Stimulated activated CD4-positive, alpha-beta T cell treated with anti-CD3 and anti-CD28 coated beads, Interleukin-15, amount 100 ng/mL, for 1 hour (primary cell): ENCODE measurements at regions not wholly inside any gene's neighbourhood (a gene's known extent, or its start where the extent isn't known, plus 50 kb on each side); places are given as distances from the start of the nearest gene placed in this dataset.

ENCODE experiments used
- DNase-seq, 2 donors: peaks; one replicate each; pipeline ENCODE4 v3.0.0-alpha.2; 2020; ENCODE audit warnings: low read depth in 1 of 2, low spot score in 1 of 2

DNA sequence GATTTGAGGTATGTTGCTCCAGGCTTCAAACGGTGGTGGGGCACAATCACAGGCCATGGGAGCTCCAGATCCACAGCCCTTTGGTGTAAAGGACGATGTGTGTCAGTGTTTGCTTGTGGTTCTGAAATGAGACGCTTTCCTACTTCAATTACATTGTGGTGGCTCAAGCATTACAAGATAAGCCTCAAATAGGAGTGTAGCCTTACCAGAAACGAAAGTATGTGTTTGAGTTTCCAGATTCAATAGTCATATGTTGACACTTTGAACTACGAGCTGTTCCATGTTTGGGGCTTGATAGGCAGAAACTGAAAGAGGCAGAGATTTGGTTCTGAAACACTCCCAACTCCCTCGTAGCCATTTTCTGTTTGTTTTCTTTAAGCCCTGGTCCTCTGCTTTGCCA lies 187.1 kb downstream of the MYLK4 start:
- DNase-seq, result no peak

- no peak for DNase-seq
Measured at GRCh38 chr6:2562721-2563451, 187.8 kb downstream of the MYLK4 start.

DNA sequence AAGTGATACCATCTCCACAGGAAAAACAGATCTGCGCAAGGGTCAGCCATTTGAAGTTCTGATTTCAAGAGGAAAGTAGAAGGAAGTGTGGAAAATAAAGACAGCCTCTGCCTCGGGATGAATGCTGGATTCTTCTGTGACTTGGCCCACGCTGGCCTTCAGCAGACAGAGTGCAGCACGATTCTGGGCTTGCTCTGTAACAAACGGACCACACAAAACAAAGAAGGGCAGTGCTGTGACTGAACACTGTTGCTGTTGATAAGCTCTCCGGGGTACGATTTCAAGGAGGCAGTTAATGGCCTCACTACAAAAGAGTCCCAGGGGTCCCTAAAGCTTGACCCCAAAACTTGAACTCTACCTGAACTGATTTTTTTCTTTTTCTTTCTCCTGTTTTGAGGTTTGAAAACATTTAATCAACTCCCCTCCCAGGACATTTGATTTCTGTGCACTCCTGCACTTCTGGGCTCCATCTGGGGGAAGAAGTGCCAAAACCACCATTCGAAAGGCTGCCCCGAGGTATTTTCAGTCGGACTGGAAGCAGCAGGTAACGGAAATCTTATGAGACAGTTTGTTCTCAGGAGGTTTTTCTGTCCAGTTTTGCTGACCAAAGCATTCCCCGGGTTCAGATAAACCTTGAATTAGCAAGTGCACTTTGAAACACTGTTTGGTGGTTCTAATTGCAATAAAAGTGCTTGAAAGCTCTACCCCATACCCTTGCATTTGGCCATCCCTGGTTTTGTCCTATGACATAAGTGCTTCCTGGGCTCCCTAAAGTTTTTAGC lies 189.6 kb downstream of the MYLK4 start:
- no peak for DNase-seq

DNA sequence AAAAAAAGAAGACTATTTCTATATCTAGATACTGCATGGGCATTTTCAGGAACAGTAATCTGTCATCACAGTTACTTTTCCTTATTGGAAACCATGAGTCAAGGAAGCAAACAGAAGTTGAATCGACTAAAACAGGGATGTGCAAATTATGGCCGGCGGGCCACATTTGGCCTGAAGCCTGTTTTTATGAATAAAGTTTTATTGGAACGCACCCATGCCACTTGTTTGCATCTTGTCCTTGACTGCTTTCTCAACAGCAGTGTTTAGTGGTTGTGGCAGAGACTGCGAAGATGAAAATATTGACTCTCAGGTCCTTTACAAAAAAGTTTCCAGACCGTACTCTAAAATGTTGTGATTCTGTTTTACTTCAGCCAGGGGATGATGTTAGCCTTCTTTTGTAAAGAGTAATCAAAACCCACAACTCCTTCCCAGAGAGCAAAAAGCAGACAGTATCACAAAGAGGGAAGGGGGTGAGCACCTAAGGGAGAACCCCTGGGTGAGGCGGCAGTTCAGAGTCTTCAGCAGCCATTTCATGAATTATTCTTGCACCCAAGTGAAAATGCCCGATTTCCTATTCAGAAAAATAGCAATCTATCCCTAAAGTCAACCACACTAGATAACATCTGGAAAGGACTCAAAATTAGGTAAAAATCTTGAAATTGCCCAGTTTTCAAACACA lies 190.4 kb downstream of the MYLK4 start:
- no peak for DNase-seq

- DNase-seq, result no peak
Measured at GRCh38 chr6:2558861-2559801, 191.6 kb downstream of the MYLK4 start.

DNA sequence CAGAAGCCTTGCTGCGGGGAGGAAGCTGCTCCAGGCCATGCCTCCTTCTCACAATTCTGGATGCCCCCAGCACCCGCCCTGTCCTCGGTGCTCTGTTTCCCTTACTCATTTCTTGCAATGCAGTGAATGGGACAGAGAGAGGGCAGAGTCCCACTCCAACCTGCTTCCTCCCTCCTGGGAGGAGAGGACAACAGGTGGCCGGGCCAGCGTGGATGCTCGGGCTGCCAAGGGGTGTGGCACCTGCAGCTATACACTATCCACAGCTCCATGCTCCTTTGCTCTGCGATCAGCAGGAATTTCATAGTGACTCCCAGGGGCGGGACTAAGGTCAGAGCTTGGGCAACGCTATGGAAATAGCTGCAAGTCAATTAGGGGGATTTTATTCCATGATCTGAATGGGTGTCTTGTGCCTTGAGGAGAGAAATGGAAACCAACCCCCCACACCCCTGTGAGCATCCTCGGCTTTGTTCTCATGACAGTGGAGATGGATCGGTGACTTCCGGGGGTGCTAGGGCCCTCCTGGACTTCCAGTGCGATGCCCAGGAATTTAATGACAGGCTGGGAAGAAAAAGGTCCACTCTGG lies 192.5 kb downstream of the MYLK4 start:
- DNase-seq, result no peak

DNA sequence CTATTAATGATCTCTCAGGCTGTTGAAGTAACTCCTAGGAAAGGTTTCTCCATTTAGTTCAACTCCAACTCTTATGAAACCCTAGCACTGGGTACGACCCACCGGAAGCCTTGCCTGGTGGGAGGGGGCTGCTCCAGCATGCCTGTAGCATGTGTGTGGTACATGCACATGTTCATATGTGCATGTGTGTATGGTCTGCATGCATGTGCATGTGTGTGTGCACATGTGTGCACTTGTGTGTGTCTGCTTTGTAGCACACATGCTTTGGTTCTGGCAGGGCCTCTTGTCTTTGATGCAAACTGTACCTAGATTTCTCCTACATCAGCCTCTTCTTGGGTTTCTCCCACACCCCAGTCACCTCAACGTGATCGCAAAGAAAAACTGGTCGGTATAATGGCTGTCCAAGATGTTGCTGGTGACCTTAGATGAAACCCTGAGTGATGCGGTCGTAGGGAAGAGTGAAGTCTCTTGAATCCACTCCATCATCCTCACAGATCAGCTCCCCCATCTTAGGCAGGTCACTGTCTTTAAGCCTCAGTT lies 193.5 kb downstream of the MYLK4 start:
- DNase-seq, result no peak

GRCh38 chr6:2556761-2557160 lies 194.0 kb downstream of the MYLK4 start:
- no peak for DNase-seq

- no peak for DNase-seq
Measured at GRCh38 chr6:2554651-2555260, 196.0 kb downstream of the MYLK4 start.

DNA sequence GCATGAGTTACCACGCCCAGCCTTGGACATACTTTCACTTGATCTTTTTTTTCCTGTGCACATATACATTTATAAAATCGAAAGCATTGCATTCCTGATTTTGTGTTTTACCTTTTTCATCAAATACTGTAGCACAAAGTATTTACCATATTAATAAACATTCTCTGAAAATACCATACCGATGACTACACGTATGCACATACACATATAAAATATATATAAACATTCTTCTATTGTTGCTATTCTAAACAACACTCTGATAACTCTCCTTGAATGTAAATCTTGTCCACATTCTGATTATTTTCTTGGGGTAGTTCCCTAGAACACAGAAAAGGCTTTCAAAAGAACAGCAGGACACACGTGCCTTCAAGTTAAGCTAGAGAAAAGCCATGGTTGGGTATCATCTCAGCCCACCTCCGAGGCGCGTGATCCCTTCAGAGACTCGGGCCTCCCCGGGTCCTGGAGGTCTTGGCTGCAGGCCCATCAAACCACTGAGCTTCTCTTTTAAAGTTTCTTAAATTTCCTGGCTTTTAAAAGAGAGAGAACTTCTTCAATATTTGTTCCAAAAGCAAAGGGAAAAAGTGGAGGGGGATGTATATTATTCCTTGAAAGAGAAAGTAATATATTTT lies 198.1 kb downstream of the MYLK4 start:
- DNase-seq, result no peak

DNA sequence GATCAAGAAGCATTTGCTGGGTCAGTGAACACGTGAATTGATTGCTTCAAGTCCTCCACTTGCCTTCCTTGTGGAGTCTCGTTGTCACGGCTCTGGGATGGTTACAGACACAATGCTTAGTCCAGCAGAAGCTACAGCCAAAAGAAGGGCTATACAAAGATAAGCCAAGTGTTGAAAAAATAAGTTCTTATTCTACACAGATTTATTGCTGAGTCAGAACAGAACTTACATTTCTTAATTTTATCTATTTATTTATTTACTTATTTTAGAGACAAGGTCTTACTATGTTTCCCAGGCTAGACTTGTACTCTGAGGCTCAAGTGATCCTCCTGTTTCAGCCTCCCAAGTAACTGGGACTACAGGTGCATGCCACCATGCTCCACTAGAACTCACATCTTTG lies 199.0 kb downstream of the MYLK4 start:
- no peak for DNase-seq

DNA sequence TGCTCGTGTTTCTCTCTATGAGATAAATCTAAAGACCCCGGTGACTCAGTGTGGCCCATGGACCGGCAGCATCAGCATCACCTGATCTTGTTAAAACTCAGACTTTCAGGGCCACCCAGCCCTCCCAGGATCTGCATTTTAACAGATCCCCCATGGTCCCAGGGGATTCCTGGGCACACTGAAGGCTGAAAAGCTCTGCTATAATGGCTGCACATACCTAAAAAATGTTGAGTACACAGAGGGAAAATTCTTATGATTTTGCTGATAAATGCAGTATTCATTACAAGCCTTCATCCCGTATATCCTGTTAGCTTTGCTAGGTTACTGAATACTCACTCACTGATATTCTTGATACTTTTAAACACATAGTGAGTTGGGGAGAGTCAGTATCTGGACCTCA lies 200.5 kb downstream of the MYLK4 start:
- no peak for DNase-seq

DNA sequence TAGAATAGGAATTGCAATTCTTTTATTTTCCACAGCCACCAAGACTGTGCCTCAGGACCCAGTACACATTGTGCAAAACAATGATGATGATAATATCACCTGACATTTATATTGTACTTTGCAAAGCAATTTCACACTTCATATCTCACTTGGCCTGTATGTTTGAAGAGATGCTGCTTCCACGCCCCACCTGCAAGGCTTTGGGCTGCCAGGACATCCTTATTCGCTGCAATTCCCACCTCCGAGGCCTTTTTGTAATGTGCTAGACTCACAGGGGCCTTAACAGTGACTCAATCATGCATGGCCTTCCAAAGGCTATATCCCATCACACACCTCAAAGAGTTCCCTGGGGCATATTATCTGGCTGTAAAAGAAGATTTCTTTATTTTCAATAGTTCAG lies 200.9 kb downstream of the MYLK4 start:
- DNase-seq, result no peak

- DNase-seq, result no peak
Measured at GRCh38 chr6:2547355-2547754, 203.4 kb downstream of the MYLK4 start.

- no peak for DNase-seq
Measured at GRCh38 chr6:2546901-2547300, 203.8 kb downstream of the MYLK4 start.

- DNase-seq, result no peak
Measured at GRCh38 chr6:2545383-2546038, 205.2 kb downstream of the MYLK4 start.

- no peak for DNase-seq
Measured at GRCh38 chr6:2543321-2543720, 207.4 kb downstream of the MYLK4 start.

GRCh38 chr6:2542858-2543218 lies 207.9 kb downstream of the MYLK4 start:
- no peak for DNase-seq
